HG03159 (cell line): ENCODE measurements at regions not wholly inside any gene's neighbourhood (a gene's known extent, or its start where the extent isn't known, plus 50 kb on each side); places are given as distances from the start of the nearest gene placed in this dataset.
A peak's percentile ranks its signal among the peaks of the same experiment; 100 is the strongest.

Source experiments
- ATAC-seq: cut with Tn5 transposase; IDR thresholded peaks from one replicate; pipeline ENCODE4 v1.9.1; 2021; ENCODE audit warnings: mild to moderate bottlenecking, moderate library complexity; ENCODE audit not compliant: unreplicated experiment

GRCh38 chr2:163541943-163542342, 193.9 kb downstream of the FIGN start:
- no peak for ATAC-seq

GRCh38 chr2:163541495-163541894, 194.3 kb downstream of the FIGN start:
- ATAC-seq = no peak

- ATAC-seq = no peak
Observed at GRCh38 chr2:163528640-163529217, 207.1 kb downstream of the FIGN start.

GRCh38 chr2:163527381-163527780, 208.4 kb downstream of the FIGN start:
- peak; percentile 55 for ATAC-seq

- ATAC-seq = no peak
Observed at GRCh38 chr2:163518762-163519161, 217.0 kb downstream of the FIGN start.

- ATAC-seq = no peak
Observed at GRCh38 chr2:163515836-163516235, 220.0 kb downstream of the FIGN start.

- no peak for ATAC-seq
Observed at GRCh38 chr2:163505281-163505680, 230.5 kb downstream of the FIGN start.

GRCh38 chr2:163493359-163494298, 242.2 kb downstream of the FIGN start:
- no peak for ATAC-seq

- ATAC-seq = no peak
Observed at GRCh38 chr2:163491850-163492249, 244.0 kb downstream of the FIGN start.

- ATAC-seq = no peak
Observed at GRCh38 chr2:163490281-163490680, 245.5 kb downstream of the FIGN start.

- ATAC-seq = no peak
Observed at GRCh38 chr2:163481515-163481914, 254.3 kb downstream of the FIGN start.

- ATAC-seq = no peak
Observed at GRCh38 chr2:163479599-163479998, 256.2 kb downstream of the FIGN start.

- no peak for ATAC-seq
Observed at GRCh38 chr2:163475815-163476214, 260.0 kb downstream of the FIGN start.

GRCh38 chr2:163474889-163475288, 260.9 kb downstream of the FIGN start:
- ATAC-seq = no peak

GRCh38 chr2:163474319-163474744, 261.5 kb downstream of the FIGN start:
- no peak for ATAC-seq

- ATAC-seq = no peak
Observed at GRCh38 chr2:163471947-163472346, 263.9 kb downstream of the FIGN start.

- ATAC-seq = no peak
Observed at GRCh38 chr2:163469561-163469962, 266.2 kb downstream of the FIGN start.

- ATAC-seq = no peak
Observed at GRCh38 chr2:163467251-163467630, 268.6 kb downstream of the FIGN start.

- ATAC-seq = no peak
Observed at GRCh38 chr2:163466331-163467250, 269.2 kb downstream of the FIGN start.

GRCh38 chr2:163465440-163465839, 270.4 kb downstream of the FIGN start:
- ATAC-seq = peak; percentile 42

GRCh38 chr2:163463411-163463810, 272.4 kb downstream of the FIGN start:
- no peak for ATAC-seq
